Inflammatory macrophage treated with lipopolysaccharide for 1 hour (primary cell): ENCODE measurements at regions not wholly inside any gene's neighbourhood (a gene's known extent, or its start where the extent isn't known, plus 50 kb on each side); places are given as distances from the start of the nearest gene placed in this dataset.

ENCODE experiments used
- DNase-seq, 2 donors: peaks; one replicate each; pipeline ENCODE4 v3.0.0-alpha.2; 2020 to 2022

DNA sequence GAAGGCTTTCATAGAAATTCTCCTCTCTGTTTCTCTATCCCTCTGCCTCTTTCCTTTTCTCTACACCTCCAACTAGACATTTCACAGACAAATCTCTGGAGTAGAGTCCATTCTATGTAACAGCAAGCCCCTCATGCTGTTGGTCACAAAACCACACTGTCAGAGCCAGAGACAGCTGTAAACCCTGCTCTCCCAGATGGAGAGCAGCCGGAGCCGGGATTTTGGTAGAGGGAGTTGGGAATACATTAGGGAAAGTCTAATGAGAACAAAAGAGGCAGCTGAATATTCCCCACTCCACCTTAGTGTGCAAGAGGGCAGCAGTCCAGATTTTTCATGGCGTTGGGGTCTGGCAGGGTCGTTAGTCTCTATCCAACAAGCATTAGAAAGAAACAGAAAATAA is 68.3 kb upstream of the EDN1 start:
- DNase-seq: no peak

DNA sequence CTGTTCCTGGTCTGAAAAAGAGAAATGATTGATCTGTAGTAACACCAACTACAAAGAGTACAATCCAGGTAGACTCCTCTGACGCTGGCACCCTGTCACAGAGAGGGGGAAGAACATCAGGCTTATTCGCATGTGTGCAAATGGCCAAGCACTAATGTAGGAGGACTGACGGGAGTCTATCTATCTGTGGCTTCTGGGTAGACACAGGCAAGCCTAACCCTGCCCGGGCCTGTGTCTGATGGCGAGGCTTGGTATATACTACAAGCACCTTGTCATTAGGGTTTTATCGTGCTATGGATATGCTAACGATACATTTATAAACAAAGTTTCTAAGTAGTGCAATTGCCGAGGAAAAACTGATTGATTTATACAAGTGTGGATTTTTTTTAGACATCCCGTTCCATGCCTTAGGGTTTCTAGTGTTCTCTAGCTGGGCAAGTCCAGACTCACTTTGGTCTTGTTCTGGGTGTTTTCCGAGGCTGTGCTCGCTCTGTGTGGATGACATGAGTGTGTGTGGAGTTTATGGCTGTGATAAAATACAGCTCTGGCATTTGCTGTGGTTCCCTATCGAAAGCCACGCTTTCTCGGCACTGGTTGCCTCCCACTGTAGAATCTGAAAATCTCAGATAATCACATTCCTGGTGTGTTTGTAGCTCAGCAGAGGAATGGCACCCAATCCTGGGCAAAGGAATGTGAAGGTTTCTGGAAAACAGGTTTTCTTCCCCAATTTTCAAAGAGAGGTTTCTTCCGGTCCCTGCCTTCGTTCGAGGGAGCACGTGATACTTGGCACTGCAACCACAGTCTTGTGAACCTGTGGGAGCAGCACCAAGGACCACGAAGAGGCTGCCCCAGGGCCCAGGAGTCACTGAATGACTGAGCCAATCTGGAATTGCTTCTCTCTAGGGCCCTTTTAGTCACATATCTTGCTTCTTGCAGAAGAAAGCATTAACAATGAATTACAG is 67.5 kb upstream of the EDN1 start:
- no peak for DNase-seq

DNA sequence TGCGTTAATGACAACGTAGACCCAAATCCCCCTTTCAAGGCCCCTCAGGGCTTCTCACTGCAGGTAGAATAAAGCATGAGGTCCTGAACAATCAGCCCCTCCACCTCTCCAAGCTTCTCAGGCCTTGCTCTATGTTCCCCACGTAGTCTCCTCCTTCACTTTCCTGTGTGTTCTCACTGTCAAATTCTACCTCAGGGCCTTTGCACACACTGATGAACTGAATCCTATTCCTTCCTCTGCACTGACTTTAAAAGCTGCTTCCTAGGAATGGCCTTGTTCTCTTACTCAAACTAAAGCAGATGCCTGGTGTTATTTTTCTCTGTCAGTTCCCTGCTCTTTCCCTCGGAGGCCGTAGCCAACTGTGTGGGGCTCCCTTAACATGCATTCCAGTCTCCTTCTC is 66.8 kb upstream of the EDN1 start:
- DNase-seq: no peak

DNA sequence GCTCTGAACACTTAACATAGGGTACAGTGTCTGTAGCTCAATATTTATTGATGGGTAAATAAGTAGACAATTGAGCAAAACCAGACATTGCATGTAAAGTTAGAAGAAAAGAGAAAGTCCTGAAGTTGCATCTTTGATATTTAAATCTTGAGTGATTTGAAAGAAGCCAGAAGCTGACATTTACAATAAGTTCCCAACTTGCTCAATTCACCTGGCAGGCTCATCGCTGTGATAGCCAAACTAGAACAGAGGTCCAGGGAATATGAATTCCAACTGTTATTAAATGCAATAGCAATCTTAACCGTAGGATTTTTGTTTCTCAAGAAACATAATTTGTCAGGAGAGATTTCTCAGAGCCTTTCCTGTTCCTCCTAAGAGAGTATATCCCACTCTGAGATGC is 65.9 kb upstream of the EDN1 start:
- no peak for DNase-seq

DNA sequence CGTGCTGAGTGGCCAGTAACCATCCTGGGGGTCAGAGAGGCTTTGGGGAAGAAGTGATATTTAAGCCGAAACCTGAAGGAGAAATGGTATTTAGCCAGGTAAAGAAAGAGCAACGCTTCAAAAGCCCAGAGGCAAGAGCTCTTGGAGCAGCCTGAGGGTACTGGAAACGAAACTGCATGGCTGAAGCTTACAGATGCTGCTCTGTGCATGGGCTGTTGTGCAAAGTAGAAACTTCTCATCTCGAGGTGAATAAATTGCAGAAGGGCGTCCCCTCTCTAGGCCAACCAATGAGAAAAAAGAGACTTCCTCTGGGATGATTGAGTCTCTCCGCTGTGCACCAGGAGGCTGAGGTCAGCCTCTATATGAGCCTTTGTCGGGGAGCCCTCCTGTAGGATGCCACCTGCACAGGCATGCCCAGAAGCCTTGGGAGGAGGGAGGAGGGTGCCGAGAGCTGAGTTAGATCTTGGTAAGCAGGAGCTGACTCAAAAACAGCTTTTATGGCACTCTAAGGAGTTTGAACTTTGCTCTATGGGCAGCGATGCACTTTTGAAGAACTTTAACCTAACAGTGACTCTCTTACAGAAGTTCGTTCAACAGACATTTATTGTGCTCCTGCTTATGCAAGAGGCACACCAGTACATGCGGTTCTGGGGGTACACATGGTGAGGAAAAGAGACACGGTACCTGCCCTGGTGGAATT is 61.6 kb upstream of the EDN1 start:
- DNase-seq: no peak

DNA sequence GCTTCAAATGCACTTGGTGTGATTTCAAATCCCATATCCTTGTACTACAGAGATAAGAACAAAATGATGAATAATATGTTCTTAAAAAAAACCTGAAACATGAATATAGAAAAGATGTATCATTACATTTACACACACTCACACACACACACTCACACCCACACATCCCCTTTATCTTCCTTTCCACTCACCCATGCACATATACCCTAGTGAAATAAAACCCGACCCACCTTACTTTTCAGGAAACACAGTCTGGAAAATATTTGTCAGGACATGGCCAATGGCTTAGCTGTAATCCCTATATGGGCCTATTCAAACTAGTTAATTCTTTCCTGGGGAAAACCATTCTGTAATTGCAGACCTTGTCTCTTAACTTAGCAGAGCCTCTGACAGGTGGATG is 60.8 kb upstream of the EDN1 start:
- no peak for DNase-seq

DNA sequence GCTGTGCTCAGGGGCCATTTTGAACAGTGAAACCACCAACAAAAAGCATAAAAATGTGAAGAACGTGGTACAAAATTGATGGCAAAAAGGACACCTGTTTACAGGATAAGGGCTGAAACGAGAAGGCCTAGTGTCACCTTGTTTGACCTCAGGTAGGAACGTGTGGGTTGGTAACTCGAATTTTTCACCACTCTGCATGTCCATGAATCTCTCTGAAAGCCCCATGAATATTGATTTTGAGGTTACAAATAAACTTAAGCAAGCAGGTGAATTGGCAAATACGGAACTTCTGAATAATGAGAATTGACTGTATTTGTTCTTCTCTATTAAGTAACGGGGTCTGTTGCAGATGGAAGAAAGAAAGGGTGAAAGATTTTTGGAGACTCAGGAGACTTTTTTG is 59.6 kb upstream of the EDN1 start:
- no peak for DNase-seq

DNA sequence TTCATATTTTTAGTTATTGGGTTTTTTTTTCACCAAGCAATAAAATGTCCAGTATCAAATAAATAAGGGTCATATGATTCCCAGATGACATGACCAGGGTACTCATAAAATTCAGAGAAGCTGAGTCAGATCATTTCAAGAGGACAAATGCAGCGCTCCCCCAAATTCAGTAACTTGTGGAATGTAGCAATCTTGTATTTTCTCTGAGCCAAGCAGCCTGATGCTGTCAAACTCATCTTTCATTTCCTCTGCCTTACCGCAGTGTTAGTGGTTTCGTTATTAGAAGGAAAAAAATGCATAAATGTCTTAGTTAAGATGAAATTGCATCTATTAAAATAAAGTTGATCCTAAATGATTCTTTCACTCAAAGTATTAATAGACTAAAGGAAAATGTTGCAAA is 57.8 kb upstream of the EDN1 start:
- peak; percentile 86 to 94 for DNase-seq

DNA sequence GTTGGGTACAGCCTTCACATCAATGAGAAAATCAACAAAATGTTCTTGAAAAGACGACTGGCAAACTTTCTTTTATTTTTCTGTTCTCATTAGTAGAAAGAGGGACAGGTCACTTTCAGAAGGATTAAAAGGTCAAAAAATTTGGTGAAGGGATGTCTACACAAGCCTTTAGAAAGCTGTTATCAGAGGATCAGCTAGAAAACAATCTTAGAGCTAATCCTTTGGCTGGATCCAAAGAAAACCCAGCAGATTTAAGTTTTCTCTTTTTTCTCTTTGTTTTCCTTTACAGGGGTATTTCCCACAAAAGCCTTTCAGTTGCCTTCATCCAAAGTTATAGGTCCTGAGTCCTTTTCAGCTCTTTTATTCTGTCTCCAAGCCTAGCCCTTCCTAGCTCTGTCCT is 57.3 kb upstream of the EDN1 start:
- DNase-seq: no peak

DNA sequence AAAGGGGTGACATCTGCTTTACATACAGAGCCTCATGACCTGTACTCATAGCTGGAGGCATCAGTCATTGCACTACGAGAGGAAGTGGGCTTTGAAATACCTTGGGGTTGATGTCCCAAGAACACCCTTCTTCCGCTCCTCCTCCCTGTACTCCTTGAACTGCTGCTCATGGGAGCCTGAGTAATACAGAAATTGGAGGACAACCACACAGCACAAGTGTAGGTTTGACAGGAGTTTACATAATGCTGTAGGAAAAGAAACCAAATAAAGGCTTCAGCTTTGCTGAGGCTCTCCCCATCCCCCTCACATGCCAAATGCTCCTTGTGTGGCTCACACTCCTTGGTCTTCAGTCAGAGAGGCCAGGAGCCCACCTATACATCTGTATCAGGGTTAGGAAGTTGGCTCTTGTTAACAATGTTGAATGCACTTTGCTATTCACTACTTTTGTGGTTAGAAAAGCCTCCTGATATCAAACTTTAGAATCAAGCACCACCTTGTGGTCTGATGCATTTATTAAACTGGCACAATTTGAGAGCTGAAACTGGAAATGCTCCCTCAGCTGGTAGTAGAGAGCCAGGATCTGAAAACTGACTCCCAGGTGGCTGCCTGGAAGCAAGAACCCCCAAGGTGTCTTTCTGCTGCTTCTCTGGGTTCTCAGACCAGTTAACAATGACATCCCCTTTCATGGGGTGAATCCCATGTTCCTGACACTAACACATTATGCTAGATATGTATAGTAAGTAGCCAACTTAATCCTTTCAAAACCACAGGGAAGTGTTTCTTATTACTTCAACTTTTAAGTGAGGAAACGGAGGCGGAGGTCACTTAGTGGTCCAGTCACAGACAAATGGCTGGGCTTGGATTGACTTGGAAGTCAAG is 56.2 kb upstream of the EDN1 start:
- peak; percentile 83 to 99 for DNase-seq

DNA sequence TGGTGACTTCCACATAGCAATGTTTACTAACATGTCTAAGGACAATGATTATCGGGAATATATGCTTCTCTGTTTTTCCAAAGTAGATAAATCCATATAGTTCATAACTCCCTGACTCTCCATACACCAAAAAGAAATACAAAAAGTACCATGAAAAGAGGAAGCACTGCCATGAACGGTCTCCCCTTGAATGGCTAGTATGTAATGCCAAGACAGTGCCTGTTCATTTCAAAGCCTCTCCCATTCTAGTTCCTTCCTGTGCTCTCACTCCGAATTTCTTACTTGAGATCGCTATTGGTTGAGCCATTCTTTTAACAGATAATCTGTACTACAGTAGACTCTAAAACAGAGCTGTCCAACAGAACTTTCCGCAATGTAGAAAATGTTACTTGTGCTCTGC is 54.8 kb upstream of the EDN1 start:
- DNase-seq: peak; percentile 46 to 47

DNA sequence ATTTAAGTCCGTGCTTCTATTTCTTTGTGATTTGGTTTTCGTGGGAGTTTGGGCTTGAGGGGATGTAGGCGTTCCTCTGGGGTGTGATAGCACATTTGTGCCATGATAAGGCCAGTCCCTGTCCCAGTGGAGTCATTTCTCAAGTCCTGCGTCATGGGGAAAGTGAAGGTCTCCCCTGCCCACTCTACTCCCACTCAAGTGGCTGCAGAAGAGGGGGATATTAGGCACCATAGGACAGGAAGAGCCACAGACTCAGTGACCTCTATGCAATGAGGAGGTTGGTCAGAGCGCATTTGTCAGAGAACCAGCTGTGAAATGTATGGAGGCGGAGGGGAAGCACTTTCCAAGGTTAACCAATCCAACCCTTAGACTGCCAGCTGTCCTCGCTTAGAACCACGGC is 51.9 kb upstream of the EDN1 start:
- DNase-seq: peak; percentile 95 to 100
